AG04449 (cell line): ENCODE measurements at regions not wholly inside any gene's neighbourhood (a gene's known extent, or its start where the extent isn't known, plus 50 kb on each side); places are given as distances from the start of the nearest gene placed in this dataset.

Experiments used
- CTCF ChIA-PET: fragments of 350-600 bp; formaldehyde crosslinking; extraction: SDS; loops from one replicate; lab custom pipeline; 2021; ENCODE audit warnings: antibody characterized with exemption; lab: Yijun Ruan, JAX
- POLR2A ChIA-PET: fragments of 400-600, 350-600 bp; formaldehyde crosslinking; extraction: SDS; loops from one replicate; lab custom pipeline; 2020; ENCODE audit warnings: antibody characterized with exemption, inconsistent platforms; lab: Yijun Ruan, JAX
- DNase-seq: peaks from one replicate; pipeline ENCODE4 v3.0.0-alpha.2; 2010; ENCODE audit warnings: low read depth, low spot score
- H3K4me3 ChIP-seq: 2 replicates; pipeline ENCODE4 v1.5.1; 2011; ENCODE audit warnings: low read depth, mild to moderate bottlenecking, control low read depth, low read length
- TF ChIP-seq, protein P1 (sequence below): IDR thresholded peaks from one replicate; pipeline ENCODE4 v1.5.1; 2011; ENCODE audit warnings: mild to moderate bottlenecking, moderate library complexity, low read length, control low read depth, inconsistent platforms; ENCODE audit not compliant: insufficient read depth; ENCODE audit errors: missing control alignments

DNA sequence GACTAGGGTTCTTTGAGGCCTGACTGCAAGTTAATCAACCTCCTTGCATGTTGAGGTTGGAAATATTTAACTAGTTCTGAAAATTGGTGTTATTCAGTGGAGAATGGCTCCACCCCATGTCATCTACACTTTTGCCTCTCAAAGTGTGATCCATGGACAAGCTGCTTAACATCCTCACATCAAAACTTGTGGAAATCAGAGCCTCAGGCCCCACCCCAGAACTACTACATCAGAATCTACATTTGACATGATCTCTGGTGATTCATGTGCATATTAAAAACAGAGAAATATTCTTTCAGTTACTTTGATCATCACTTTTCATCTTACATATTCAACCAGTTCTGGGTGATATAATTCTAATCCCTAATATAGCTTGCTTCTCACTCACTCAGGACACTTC lies 632.9 kb downstream of the ARL4A start:
- POLR2A ChIA-PET = no interaction called here
- no peak for DNase-seq
- H3K4me3 ChIP-seq = no peak overlapping the region
- TF ChIP-seq, protein P1, sequence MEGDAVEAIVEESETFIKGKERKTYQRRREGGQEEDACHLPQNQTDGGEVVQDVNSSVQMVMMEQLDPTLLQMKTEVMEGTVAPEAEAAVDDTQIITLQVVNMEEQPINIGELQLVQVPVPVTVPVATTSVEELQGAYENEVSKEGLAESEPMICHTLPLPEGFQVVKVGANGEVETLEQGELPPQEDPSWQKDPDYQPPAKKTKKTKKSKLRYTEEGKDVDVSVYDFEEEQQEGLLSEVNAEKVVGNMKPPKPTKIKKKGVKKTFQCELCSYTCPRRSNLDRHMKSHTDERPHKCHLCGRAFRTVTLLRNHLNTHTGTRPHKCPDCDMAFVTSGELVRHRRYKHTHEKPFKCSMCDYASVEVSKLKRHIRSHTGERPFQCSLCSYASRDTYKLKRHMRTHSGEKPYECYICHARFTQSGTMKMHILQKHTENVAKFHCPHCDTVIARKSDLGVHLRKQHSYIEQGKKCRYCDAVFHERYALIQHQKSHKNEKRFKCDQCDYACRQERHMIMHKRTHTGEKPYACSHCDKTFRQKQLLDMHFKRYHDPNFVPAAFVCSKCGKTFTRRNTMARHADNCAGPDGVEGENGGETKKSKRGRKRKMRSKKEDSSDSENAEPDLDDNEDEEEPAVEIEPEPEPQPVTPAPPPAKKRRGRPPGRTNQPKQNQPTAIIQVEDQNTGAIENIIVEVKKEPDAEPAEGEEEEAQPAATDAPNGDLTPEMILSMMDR = no peak
- CTCF ChIA-PET = no interaction called here

DNA sequence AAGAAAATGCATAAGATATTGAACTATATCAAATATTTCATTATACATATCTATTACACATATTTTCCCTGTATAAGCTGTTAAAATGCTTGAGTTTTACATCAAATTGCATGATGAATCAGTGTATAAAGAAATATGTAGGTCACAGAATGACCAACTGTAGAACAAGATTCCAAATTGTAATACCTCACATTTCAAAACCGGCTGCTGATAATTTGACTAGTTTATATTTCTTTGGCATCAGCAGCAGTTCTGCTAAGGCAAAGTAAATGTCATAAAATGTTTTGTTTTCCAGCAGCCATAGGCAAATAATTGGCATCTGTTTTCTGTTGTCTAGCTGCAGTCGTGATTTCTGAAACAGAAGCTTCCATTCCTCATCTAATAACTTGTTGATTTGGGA lies 633.9 kb downstream of the ARL4A start:
- no peak for DNase-seq
- CTCF ChIA-PET = interaction anchor here (1.1 kb wide), 1 partner anchor 1370 kb away, joined by 3 read pairs; no protein-coding TSS in a partner anchor
- POLR2A ChIA-PET = no interaction called here
- TF ChIP-seq, protein P1 = no peak
- H3K4me3 ChIP-seq = no peak overlapping the region

DNA sequence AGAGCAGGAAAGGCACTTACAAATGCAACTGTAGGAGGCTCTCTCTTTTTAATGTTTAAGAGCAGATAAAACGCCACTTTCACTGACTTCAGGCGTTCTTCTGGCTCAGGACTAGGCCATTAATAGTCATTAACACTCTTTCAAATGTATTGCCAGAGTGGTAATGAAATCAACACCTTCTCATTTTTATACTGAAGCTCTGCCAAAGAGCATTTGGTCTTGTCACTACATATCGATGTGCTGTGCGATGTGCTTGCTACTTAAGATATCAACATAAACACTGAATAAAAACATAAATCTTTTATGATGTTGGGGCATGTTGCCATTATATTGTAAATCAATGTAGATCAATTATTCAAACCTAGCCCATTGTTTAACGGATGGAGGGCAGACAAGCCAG lies 634.7 kb downstream of the ARL4A start:
- ChIA-PET CTCF (interaction anchor here (1.1 kb wide), 1 partner anchor 1369 kb away, joined by 3 read pairs; no protein-coding TSS in a partner anchor), POLR2A (no interaction called here)
- TF ChIP-seq, protein P1 = no peak
- DNase-seq = no peak
- H3K4me3 ChIP-seq = no peak overlapping the region

DNA sequence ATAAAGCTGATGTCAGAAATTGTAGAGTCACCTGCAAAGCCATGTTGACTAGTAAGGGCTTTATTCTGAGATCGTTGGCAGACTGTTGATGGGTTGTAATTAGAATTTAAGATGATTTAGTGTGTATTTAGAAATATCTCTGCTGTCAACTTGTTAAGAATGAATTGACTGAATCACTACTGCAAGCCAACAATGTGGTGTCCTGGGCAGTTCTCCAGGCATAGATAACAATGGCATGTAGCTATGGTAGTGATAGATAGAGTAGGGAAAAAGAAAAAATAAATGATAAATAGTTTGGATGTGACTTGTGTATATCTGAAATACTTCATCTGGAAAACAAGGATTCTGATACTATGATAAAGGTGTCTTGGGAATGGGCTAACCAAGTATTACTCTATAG lies 640.2 kb downstream of the ARL4A start:
- POLR2A ChIA-PET = no interaction called here

DNA sequence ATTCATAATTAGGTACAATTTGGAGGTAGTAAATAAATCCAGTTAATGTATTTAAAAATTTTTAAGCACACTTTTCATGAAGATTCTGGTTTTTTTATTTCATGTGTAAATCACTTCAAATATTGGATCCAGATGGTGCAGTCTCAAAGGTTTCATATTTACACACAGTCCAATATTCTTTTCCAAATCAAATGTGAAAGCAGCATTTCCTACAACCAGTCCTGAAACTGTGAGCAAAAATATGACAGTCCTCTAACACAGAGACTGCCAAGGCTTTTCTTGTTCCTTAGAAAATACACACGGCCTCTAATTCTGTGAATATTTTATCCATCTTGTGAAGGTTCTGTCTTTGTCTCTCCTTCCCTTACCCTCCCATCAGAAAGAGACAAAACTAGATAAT lies 645.9 kb downstream of the ARL4A start:
- TF ChIP-seq, protein P1 = no peak
- ChIA-PET CTCF (no interaction called here), POLR2A (no interaction called here)
- DNase-seq = no peak
- no peak overlapping the region for H3K4me3 ChIP-seq

More for the DNA sequence above, 640.2 kb downstream of the ARL4A start:
- no peak overlapping the region for H3K4me3 ChIP-seq
- CTCF ChIA-PET = no interaction called here
- TF ChIP-seq, protein P1 = no peak
- DNase-seq = no peak

DNA sequence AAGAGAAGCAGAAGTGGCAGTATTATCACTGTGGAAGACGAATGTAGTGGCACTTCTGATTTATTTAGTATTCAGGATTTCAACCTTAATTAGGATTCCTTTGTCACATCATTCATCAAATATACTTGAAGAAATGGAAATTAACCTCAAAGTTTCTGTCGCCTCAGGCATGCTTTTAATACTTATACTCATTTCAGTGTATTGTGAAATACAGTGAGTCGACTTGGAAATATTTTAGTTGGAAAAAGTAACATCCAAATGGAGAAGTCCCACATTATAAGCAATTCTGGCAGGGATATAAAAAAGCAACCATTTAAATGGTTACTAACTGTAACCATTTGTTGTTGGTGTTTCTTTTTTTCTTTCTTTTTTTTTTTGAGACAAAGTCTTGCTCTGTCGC lies 648.8 kb downstream of the ARL4A start:
- DNase-seq = no peak
- CTCF ChIA-PET = no interaction called here
- TF ChIP-seq, protein P1 = no peak
- no peak overlapping the region for H3K4me3 ChIP-seq
- POLR2A ChIA-PET = no interaction called here
